ENCODE measurements at regions not wholly inside any gene's neighbourhood (a gene's known extent, or its start where the extent isn't known, plus 50 kb on each side); places are given as distances from the start of the nearest gene placed in this dataset.

- no peak overlapping the region for H2AFZ ChIP-seq (ENCODE audit: low read length)
- H3K4me3 ChIP-seq (ENCODE audit: insufficient read depth, low read length): no peak overlapping the region
- H3K27me3 ChIP-seq (ENCODE audit: insufficient read depth, low read length): no peaks in the 10 kb centered on the region
- H3K4me2 ChIP-seq (ENCODE audit: insufficient read depth, low read length): no peak overlapping the region
- no peak for TF ChIP-seq CTCF (IDR thresholded peaks at IDR 0.05; ENCODE audit: extremely low read depth, low read depth, low read length)
- no peaks in the 10 kb centered on the region for H3K9me3 ChIP-seq (ENCODE audit: low read depth, low read length)
- no peak for DNase-seq (ENCODE audit: insufficient read length, low spot score, missing footprints)
- no peaks in the 10 kb centered on the region for H3K79me2 ChIP-seq (ENCODE audit: insufficient read depth, low read length)
- H3K4me1 ChIP-seq (ENCODE audit: insufficient read depth, low read length): no peaks in the 10 kb centered on the region
- no peaks in the 10 kb centered on the region for H3K36me3 ChIP-seq (ENCODE audit: insufficient read depth, low read length)
- H3K27ac ChIP-seq (ENCODE audit: low read depth, low read length): no peak overlapping the region
- no peaks in the 10 kb centered on the region for H4K20me1 ChIP-seq (ENCODE audit: insufficient read depth, low read length)
Observed at GRCh38 chr1:62924983-62925790, 141.3 kb downstream of the ATG4C start.

GRCh38 chr1:62926681-62927252 lies 142.8 kb downstream of the ATG4C start:
- Histone ChIP-seq H2AFZ (ENCODE audit: low read length) (no peak overlapping the region), H3K4me3 (ENCODE audit: insufficient read depth, low read length) (no peak overlapping the region), H3K36me3 (ENCODE audit: insufficient read depth, low read length) (no peaks in the 10 kb centered on the region), H4K20me1 (ENCODE audit: insufficient read depth, low read length) (no peaks in the 10 kb centered on the region), H3K79me2 (ENCODE audit: insufficient read depth, low read length) (no peaks in the 10 kb centered on the region), H3K27ac (ENCODE audit: low read depth, low read length) (no peak overlapping the region), H3K9me3 (ENCODE audit: low read depth, low read length) (no peaks in the 10 kb centered on the region), H3K4me1 (ENCODE audit: insufficient read depth, low read length) (no peaks in the 10 kb centered on the region), H3K27me3 (ENCODE audit: insufficient read depth, low read length) (no peaks in the 10 kb centered on the region), H3K4me2 (ENCODE audit: insufficient read depth, low read length) (no peak overlapping the region)
- no peak for TF ChIP-seq CTCF (IDR thresholded peaks at IDR 0.05; ENCODE audit: extremely low read depth, low read depth, low read length)
- DNase-seq (ENCODE audit: insufficient read length, low spot score, missing footprints): no peak

DNA sequence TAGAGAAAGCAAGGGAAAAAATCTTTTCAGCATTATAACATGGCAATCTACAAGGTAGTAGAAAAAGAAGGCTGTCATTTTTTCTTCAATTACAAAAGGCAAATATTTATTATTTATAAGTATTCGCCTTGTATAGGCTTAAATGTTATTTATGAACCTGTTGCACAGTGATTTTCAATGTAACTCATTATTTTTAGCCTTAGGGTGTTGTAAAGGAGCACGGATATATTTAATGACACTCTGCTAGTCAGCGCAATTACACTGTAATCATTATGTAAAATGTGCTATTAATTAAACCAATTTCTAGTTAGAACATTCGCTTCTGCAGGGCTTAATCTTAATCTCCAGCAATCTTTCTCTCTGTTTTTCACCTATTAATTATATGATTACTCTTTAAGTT lies 145.0 kb downstream of the ATG4C start:
- TF ChIP-seq CTCF (IDR thresholded peaks at IDR 0.05; ENCODE audit: extremely low read depth, low read depth, low read length): no peak
- no peak overlapping the region for H2AFZ ChIP-seq (ENCODE audit: low read length)
- H3K36me3 ChIP-seq (ENCODE audit: insufficient read depth, low read length): no peaks in the 10 kb centered on the region
- H3K4me3 ChIP-seq (ENCODE audit: insufficient read depth, low read length): no peak overlapping the region
- no peaks in the 10 kb centered on the region for H3K9me3 ChIP-seq (ENCODE audit: low read depth, low read length)
- no peaks in the 10 kb centered on the region for H3K4me1 ChIP-seq (ENCODE audit: insufficient read depth, low read length)
- H3K27ac ChIP-seq (ENCODE audit: low read depth, low read length): no peak overlapping the region
- no peaks in the 10 kb centered on the region for H3K79me2 ChIP-seq (ENCODE audit: insufficient read depth, low read length)
- no peak for DNase-seq (ENCODE audit: insufficient read length, low spot score, missing footprints)
- H3K27me3 ChIP-seq (ENCODE audit: insufficient read depth, low read length): no peaks in the 10 kb centered on the region
- no peaks in the 10 kb centered on the region for H4K20me1 ChIP-seq (ENCODE audit: insufficient read depth, low read length)
- no peak overlapping the region for H3K4me2 ChIP-seq (ENCODE audit: insufficient read depth, low read length)

GRCh38 chr1:62937634-62938296 lies 153.8 kb downstream of the ATG4C start:
- no peak for TF ChIP-seq CTCF (IDR thresholded peaks at IDR 0.05; ENCODE audit: extremely low read depth, low read depth, low read length)
- Histone ChIP-seq H3K4me1 (ENCODE audit: insufficient read depth, low read length) (no peaks in the 10 kb centered on the region), H3K36me3 (ENCODE audit: insufficient read depth, low read length) (no peaks in the 10 kb centered on the region), H3K4me2 (ENCODE audit: insufficient read depth, low read length) (no peak overlapping the region), H2AFZ (ENCODE audit: low read length) (no peak overlapping the region), H3K27ac (ENCODE audit: low read depth, low read length) (no peak overlapping the region), H3K27me3 (ENCODE audit: insufficient read depth, low read length) (no peaks in the 10 kb centered on the region), H3K79me2 (ENCODE audit: insufficient read depth, low read length) (no peaks in the 10 kb centered on the region), H3K4me3 (ENCODE audit: insufficient read depth, low read length) (no peak overlapping the region), H3K9me3 (ENCODE audit: low read depth, low read length) (no peaks in the 10 kb centered on the region), H4K20me1 (ENCODE audit: insufficient read depth, low read length) (no peaks in the 10 kb centered on the region)
- DNase-seq (ENCODE audit: insufficient read length, low spot score, missing footprints): no peak

Measured in osteoblast (primary cell).